Activated CD4-positive, CD25-positive, alpha-beta regulatory T cell treated with anti-CD3 and anti-CD28 coated beads, Interleukin-2, amount 50 U/mL, for 72 hours (primary cell): ENCODE measurements at regions not wholly inside any gene's neighbourhood (a gene's known extent, or its start where the extent isn't known, plus 50 kb on each side); places are given as distances from the start of the nearest gene placed in this dataset.

ENCODE experiments used
- DNase-seq: peaks from one replicate; pipeline ENCODE4 v3.0.0; 2021

- no peak for DNase-seq
Observed at GRCh38 chr22:48957311-48957986, 870.2 kb downstream of the BRD1 start.

GRCh38 chr22:48955351-48956311 is 872.0 kb downstream of the BRD1 start:
- no peak for DNase-seq

- no peak for DNase-seq
Observed at GRCh38 chr22:48954781-48955311, 872.8 kb downstream of the BRD1 start.

- no peak for DNase-seq
Observed at GRCh38 chr22:48953830-48954229, 873.8 kb downstream of the BRD1 start.

- DNase-seq = no peak
Observed at GRCh38 chr22:48953103-48953720, 874.5 kb downstream of the BRD1 start.

GRCh38 chr22:48952256-48953102 is 875.2 kb downstream of the BRD1 start:
- DNase-seq = no peak

GRCh38 chr22:48951836-48952235 is 875.8 kb downstream of the BRD1 start:
- DNase-seq = no peak

GRCh38 chr22:48950151-48950915 is 877.3 kb downstream of the BRD1 start:
- no peak for DNase-seq

- no peak for DNase-seq
Observed at GRCh38 chr22:48949375-48950149, 878.1 kb downstream of the BRD1 start.

- DNase-seq = no peak
Observed at GRCh38 chr22:48948575-48949170, 879.0 kb downstream of the BRD1 start.

GRCh38 chr22:48947636-48948035 is 880.0 kb downstream of the BRD1 start:
- no peak for DNase-seq

GRCh38 chr22:48945621-48946458 is 881.8 kb downstream of the BRD1 start:
- DNase-seq = no peak

GRCh38 chr22:48944751-48945620 is 882.7 kb downstream of the BRD1 start:
- DNase-seq = no peak

- no peak for DNase-seq
Observed at GRCh38 chr22:48944433-48944750, 883.3 kb downstream of the BRD1 start.

GRCh38 chr22:48943567-48944432 is 883.9 kb downstream of the BRD1 start:
- no peak for DNase-seq

- no peak for DNase-seq
Observed at GRCh38 chr22:48942698-48943566, 884.7 kb downstream of the BRD1 start.
